ENCODE measurements at regions not wholly inside any gene's neighbourhood (a gene's known extent, or its start where the extent isn't known, plus 50 kb on each side); places are given as distances from the start of the nearest gene placed in this dataset.

DNA sequence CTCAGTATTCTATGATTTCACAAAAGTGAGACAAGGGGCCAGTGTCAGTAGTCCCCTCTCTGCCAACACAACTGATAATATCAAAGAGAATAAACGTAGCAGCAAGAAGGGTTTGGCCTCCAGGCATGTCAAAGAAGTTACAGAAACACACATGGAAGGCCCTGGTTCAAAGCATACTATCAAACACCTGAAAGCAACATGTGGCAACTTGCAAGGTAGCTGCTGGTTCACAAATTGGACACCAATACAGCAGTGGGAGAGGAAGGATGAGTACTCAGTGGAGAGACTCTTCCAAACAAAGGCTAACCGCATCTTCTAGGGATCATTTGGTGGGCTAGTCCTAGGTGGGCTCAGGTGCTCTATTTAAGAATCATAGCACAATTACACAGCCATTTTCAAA, 74.9 kb upstream of the MAOA start:
- H3K27me3 ChIP-seq (ENCODE audit: control insufficient read depth in 4 of 4, insufficient read depth in 4 of 4, low read length in 3 of 4) = peaks cover 0 to 7% (median 0%) of the 10 kb centered on the region in 4 donors
- no peak for DNase-seq (ENCODE audit: low spot score)
- H3K36me3 ChIP-seq (ENCODE audit: control insufficient read depth in 4 of 4, insufficient read depth in 3 of 4, low read depth in 1 of 4, low read length in 3 of 4) = no peaks in the 10 kb centered on the region
- H3K27ac ChIP-seq (ENCODE audit: low read depth in 1 of 2, low read length in 2 of 2) = no peak overlapping the region
- 93% methylated on average over 2 of the region's 2 CpGs for WGBS
- no peaks in the 10 kb centered on the region for H3K9me3 ChIP-seq (ENCODE audit: control insufficient read depth in 4 of 4, low read length in 3 of 4)
- no peak overlapping the region for H3K9ac ChIP-seq (ENCODE audit: low read depth in 1 of 2, low read length in 2 of 2)
- H3K4me3 ChIP-seq (ENCODE audit: low read depth in 1 of 3, low read length in 3 of 3) = no peak overlapping the region
- H3K4me1 ChIP-seq (ENCODE audit: control insufficient read depth in 4 of 4, insufficient read depth in 4 of 4, low read length in 3 of 4) = no peaks in the 10 kb centered on the region
- TF ChIP-seq MAX (IDR thresholded peaks at IDR 0.05) (no peak), RXRA (IDR thresholded peaks at IDR 0.05) (no peak), JUND (IDR thresholded peaks at IDR 0.05) (no peak), SP1 (IDR thresholded peaks at IDR 0.05) (no peak), HNF4G (IDR thresholded peaks at IDR 0.05) (no peak), CTCF (IDR thresholded peaks at IDR 0.05; ENCODE audit: low read depth, low read length, missing input control) (no peak), RAD21 (IDR thresholded peaks at IDR 0.05) (no peak), GABPA (IDR thresholded peaks at IDR 0.05 in 1 of 2, conservative IDR thresholded peaks at IDR 0.05 in 1 of 2) (no peak), HNF4A (conservative IDR thresholded peaks at IDR 0.05) (no peak)
- TF ChIP-seq, protein P1, sequence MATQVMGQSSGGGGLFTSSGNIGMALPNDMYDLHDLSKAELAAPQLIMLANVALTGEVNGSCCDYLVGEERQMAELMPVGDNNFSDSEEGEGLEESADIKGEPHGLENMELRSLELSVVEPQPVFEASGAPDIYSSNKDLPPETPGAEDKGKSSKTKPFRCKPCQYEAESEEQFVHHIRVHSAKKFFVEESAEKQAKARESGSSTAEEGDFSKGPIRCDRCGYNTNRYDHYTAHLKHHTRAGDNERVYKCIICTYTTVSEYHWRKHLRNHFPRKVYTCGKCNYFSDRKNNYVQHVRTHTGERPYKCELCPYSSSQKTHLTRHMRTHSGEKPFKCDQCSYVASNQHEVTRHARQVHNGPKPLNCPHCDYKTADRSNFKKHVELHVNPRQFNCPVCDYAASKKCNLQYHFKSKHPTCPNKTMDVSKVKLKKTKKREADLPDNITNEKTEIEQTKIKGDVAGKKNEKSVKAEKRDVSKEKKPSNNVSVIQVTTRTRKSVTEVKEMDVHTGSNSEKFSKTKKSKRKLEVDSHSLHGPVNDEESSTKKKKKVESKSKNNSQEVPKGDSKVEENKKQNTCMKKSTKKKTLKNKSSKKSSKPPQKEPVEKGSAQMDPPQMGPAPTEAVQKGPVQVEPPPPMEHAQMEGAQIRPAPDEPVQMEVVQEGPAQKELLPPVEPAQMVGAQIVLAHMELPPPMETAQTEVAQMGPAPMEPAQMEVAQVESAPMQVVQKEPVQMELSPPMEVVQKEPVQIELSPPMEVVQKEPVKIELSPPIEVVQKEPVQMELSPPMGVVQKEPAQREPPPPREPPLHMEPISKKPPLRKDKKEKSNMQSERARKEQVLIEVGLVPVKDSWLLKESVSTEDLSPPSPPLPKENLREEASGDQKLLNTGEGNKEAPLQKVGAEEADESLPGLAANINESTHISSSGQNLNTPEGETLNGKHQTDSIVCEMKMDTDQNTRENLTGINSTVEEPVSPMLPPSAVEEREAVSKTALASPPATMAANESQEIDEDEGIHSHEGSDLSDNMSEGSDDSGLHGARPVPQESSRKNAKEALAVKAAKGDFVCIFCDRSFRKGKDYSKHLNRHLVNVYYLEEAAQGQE (IDR thresholded peaks at IDR 0.05) = no peak
- TF ChIP-seq, protein P2, sequence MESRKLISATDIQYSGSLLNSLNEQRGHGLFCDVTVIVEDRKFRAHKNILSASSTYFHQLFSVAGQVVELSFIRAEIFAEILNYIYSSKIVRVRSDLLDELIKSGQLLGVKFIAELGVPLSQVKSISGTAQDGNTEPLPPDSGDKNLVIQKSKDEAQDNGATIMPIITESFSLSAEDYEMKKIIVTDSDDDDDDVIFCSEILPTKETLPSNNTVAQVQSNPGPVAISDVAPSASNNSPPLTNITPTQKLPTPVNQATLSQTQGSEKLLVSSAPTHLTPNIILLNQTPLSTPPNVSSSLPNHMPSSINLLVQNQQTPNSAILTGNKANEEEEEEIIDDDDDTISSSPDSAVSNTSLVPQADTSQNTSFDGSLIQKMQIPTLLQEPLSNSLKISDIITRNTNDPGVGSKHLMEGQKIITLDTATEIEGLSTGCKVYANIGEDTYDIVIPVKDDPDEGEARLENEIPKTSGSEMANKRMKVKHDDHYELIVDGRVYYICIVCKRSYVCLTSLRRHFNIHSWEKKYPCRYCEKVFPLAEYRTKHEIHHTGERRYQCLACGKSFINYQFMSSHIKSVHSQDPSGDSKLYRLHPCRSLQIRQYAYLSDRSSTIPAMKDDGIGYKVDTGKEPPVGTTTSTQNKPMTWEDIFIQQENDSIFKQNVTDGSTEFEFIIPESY (IDR thresholded peaks at IDR 0.05) = no peak

GRCh38 chrX:43581888-43582539, 74.1 kb upstream of the MAOA start:
- H3K27ac ChIP-seq (ENCODE audit: low read depth in 1 of 2, low read length in 2 of 2) = no peak overlapping the region
- DNase-seq (ENCODE audit: low spot score) = no peak
- no peak overlapping the region for H3K9ac ChIP-seq (ENCODE audit: low read depth in 1 of 2, low read length in 2 of 2)
- H3K4me3 ChIP-seq (ENCODE audit: low read depth in 1 of 3, low read length in 3 of 3) = no peak overlapping the region
- 74% methylated on average over 5 of the region's 5 CpGs for WGBS
- no peaks in the 10 kb centered on the region for H3K4me1 ChIP-seq (ENCODE audit: control insufficient read depth in 4 of 4, insufficient read depth in 4 of 4, low read length in 3 of 4)
- peaks cover 0 to 7% (median 0%) of the 10 kb centered on the region in 4 donors for H3K27me3 ChIP-seq (ENCODE audit: control insufficient read depth in 4 of 4, insufficient read depth in 4 of 4, low read length in 3 of 4)
- no peaks in the 10 kb centered on the region for H3K9me3 ChIP-seq (ENCODE audit: control insufficient read depth in 4 of 4, low read length in 3 of 4)
- no peaks in the 10 kb centered on the region for H3K36me3 ChIP-seq (ENCODE audit: control insufficient read depth in 4 of 4, insufficient read depth in 3 of 4, low read depth in 1 of 4, low read length in 3 of 4)
- TF ChIP-seq FOXA2 (IDR thresholded peaks at IDR 0.05) (no peak), SP1 (IDR thresholded peaks at IDR 0.05) (no peak), YY1 (IDR thresholded peaks at IDR 0.05) (no peak), MAX (IDR thresholded peaks at IDR 0.05) (no peak), FOXA1 (IDR thresholded peaks at IDR 0.05) (no peak), TAF1 (conservative IDR thresholded peaks at IDR 0.05) (no peak), JUND (IDR thresholded peaks at IDR 0.05) (no peak), HNF4G (IDR thresholded peaks at IDR 0.05) (no peak), EGR1 (IDR thresholded peaks at IDR 0.05; ENCODE audit: low read depth in 2 of 2) (no peak), RAD21 (IDR thresholded peaks at IDR 0.05) (no peak), CTCF (IDR thresholded peaks at IDR 0.05; ENCODE audit: low read depth, low read length, missing input control) (no peak), NR2F2 (IDR thresholded peaks at IDR 0.05) (no peak), RXRA (IDR thresholded peaks at IDR 0.05) (no peak), HNF4A (conservative IDR thresholded peaks at IDR 0.05) (no peak), GABPA (IDR thresholded peaks at IDR 0.05 in 1 of 2, conservative IDR thresholded peaks at IDR 0.05 in 1 of 2) (no peak)
- TF ChIP-seq, protein P2 (IDR thresholded peaks at IDR 0.05) = no peak
- TF ChIP-seq, protein P3, sequence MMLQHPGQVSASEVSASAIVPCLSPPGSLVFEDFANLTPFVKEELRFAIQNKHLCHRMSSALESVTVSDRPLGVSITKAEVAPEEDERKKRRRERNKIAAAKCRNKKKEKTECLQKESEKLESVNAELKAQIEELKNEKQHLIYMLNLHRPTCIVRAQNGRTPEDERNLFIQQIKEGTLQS (IDR thresholded peaks at IDR 0.05) = no peak

All from liver (tissue), 8 donors.